ENCODE measurements at regions not wholly inside any gene's neighbourhood (a gene's known extent, or its start where the extent isn't known, plus 50 kb on each side); places are given as distances from the start of the nearest gene placed in this dataset.

DNA sequence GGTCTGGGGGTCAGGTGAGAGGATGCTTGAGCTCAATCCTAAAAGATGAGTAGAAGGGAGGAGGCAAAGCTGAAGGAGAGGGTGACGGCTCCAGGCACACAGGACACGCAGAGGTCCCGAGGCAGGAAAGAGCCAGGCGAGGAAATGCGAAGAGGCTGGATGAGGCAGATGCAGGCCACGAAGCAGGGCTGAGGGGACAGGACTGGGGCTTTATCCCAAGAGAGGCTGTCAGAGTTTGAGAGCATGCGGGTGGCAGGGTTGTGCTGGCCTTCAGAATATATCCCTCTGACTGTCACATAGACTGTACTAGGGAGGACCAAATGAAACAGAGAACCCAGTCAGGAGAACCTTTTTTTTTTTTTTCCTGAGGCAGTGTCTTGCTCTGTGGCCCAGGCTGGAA, 100.2 kb downstream of the RMI2 start (continued):
- TF ChIP-seq HSF1 (IDR thresholded peaks at IDR 0.05; ENCODE audit: low read depth, low read length) (no peak), STAT1 (conservative IDR thresholded peaks at IDR 0.05) (no peak)

DNA sequence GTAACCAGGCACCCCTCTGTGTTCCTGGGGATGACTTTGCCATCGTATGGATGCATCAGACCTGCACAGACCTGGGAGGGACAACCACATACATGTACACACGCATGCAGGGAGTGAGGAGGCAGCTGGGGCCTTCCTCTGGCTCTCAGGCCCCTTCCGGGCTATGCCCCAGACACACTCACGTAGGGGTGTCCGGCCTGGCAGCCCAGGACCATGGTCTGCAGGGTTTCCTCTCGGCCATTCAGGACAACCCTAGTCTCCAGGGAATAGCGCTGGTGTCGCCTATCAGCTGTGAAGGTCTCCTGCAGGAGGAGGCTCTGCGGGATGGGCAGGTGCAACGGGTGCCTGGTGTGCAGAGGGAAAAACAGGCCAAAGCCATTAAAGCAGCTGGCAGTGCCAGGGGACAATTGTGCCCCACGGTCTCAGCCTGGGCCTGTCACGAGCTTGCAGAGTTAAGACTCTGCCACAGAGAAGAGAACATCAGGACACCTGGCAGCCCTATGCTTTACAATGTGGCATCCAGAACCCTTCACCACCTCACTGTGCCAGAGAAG, 101.4 kb downstream of the RMI2 start:
- Histone ChIP-seq H3K79me2 (ENCODE audit: control insufficient read depth, insufficient read depth, low read length) (no peaks in the 10 kb centered on the region), H4K20me1 (ENCODE audit: control insufficient read depth, insufficient read depth) (no peaks in the 10 kb centered on the region), H3K36me3 (ENCODE audit: control insufficient read depth in 2 of 2, insufficient read depth in 2 of 2, low read length in 1 of 2) (no peaks in the 10 kb centered on the region), H3K9me3 (replicated peaks; ENCODE audit: control insufficient read depth, insufficient read depth, low read length) (no peaks in the 10 kb centered on the region; the same call in 2 of the 3 replicates), H2AFZ (ENCODE audit: control insufficient read depth, low read depth, low read length) (no peak overlapping the region), H3K27me3 (replicated peaks in 1 of 2; ENCODE audit: control insufficient read depth in 2 of 2, insufficient read depth in 2 of 2, low read length in 1 of 2) (no peaks in the 10 kb centered on the region), H3K4me2 (ENCODE audit: control insufficient read depth, insufficient read depth) (no peak overlapping the region), H3K27ac (ENCODE audit: control insufficient read depth, insufficient read depth) (no peak overlapping the region), H3K4me3 (no peak overlapping the region), H3K9ac (ENCODE audit: control insufficient read depth, insufficient read depth, low read length) (no peak overlapping the region), H3K4me1 (ENCODE audit: control insufficient read depth, insufficient read depth, low read length) (no peaks in the 10 kb centered on the region)
- no peak for ATAC-seq
- SMC1A ChIA-PET (ENCODE audit: uncharacterized antibody, unreplicated experiment), result interaction anchor here (0.9 kb wide), 1 partner anchor 15 kb away, joined by 3 read pairs; no protein-coding TSS in a partner anchor
- CTCF ChIA-PET, result interaction anchor here (0.6 kb wide), 1 partner anchor 90 kb away, joined by 3 read pairs; no protein-coding TSS in a partner anchor
- RAD21 ChIA-PET (ENCODE audit: unreplicated experiment), result no interaction called here
- POLR2A ChIA-PET, result no interaction called here
- no TSS peak for BruUV-seq (replicated peaks)
- 29% methylated on average over 12 of the region's 12 CpGs for WGBS (ENCODE audit: insufficient coverage, insufficient replicate concordance, low lambda C conversion rate, missing lambda C conversion rate)
- TF ChIP-seq SP1 (IDR thresholded peaks at IDR 0.05; ENCODE audit: low read depth, low read length) (no peak), FOS (IDR thresholded peaks at IDR 0.05; ENCODE audit: borderline replicate concordance, extremely low read depth, insufficient read length) (no peak)
- TF ChIP-seq, protein P1, sequence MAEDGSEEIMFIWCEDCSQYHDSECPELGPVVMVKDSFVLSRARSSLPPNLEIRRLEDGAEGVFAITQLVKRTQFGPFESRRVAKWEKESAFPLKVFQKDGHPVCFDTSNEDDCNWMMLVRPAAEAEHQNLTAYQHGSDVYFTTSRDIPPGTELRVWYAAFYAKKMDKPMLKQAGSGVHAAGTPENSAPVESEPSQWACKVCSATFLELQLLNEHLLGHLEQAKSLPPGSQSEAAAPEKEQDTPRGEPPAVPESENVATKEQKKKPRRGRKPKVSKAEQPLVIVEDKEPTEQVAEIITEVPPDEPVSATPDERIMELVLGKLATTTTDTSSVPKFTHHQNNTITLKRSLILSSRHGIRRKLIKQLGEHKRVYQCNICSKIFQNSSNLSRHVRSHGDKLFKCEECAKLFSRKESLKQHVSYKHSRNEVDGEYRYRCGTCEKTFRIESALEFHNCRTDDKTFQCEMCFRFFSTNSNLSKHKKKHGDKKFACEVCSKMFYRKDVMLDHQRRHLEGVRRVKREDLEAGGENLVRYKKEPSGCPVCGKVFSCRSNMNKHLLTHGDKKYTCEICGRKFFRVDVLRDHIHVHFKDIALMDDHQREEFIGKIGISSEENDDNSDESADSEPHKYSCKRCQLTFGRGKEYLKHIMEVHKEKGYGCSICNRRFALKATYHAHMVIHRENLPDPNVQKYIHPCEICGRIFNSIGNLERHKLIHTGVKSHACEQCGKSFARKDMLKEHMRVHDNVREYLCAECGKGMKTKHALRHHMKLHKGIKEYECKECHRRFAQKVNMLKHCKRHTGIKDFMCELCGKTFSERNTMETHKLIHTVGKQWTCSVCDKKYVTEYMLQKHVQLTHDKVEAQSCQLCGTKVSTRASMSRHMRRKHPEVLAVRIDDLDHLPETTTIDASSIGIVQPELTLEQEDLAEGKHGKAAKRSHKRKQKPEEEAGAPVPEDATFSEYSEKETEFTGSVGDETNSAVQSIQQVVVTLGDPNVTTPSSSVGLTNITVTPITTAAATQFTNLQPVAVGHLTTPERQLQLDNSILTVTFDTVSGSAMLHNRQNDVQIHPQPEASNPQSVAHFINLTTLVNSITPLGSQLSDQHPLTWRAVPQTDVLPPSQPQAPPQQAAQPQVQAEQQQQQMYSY (CRISPR knock-in tag; IDR thresholded peaks at IDR 0.05), result no peak
- DNase-seq (ENCODE audit: low read depth, low spot score), result no peak
- intact Hi-C loops (cut with micrococcal nuclease; ENCODE audit: unreplicated experiment), result no loop called here
- in situ Hi-C loops (cut with MboI), result no loop called here
- FAIRE-seq, result no peak

Measured in GM12878 (cell line).